ENCODE measurements at regions not wholly inside any gene's neighbourhood (a gene's known extent, or its start where the extent isn't known, plus 50 kb on each side); places are given as distances from the start of the nearest gene placed in this dataset.

DNA sequence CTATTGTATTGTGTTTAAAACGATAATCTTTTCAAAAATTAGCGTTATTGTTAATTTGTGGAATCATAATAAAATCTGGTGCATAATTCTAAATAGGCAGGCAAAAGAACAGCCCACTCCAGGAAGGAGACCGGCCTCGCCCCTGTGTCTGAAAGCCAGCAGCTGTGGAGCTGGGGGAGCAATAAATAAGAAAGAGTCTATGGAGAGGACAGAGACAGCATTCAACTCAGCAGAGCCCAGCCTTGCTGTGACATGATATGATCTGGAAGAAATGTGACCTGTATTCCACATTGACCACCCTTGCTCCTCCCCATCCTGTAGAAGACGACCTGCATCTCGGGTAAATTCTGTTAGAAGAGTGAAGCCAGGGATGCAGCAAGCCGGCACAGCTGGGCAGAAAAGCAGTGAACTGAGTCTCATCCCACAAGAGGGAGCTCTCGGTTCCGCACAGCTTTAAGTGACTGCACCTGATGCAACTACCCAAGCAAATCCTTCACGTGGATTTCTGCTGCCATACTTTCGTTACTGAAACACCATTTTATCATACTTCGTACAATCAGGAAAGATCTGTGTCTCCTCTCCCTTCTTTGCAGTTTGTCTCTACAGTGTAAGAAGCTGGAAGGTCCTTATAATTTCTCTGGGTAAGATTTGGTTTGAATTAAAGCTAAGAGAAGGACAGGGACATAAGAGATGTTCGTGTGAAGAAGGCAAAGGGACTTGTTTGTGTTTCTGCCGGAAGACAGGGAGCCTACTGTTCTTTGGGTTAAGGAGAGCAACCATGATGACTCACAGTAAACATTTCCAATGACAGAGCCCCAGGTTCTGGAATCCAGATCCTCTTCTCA is 427.1 kb downstream of the GPAM start:
- no peaks in the 10 kb centered on the region for H3K9me3 ChIP-seq (ENCODE audit: insufficient read depth, low read depth, low read length)
- H3K9ac ChIP-seq (ENCODE audit: low read depth, low read length): no peak overlapping the region
- H3K36me3 ChIP-seq (ENCODE audit: insufficient read depth, low read depth, low read length): no peaks in the 10 kb centered on the region
- no peaks in the 10 kb centered on the region for H3K4me1 ChIP-seq (ENCODE audit: insufficient read depth, low read length)
- no peak overlapping the region for H3K27ac ChIP-seq (ENCODE audit: low read length)
- peaks cover 10% of the 10 kb centered on the region for H3K27me3 ChIP-seq (ENCODE audit: insufficient read depth, low read length)
- H3K4me3 ChIP-seq (ENCODE audit: low read length): no peak overlapping the region

- Histone ChIP-seq H3K9me3 (ENCODE audit: insufficient read depth, low read depth, low read length) (no peaks in the 10 kb centered on the region), H3K9ac (ENCODE audit: low read depth, low read length) (no peak overlapping the region), H3K27me3 (ENCODE audit: insufficient read depth, low read length) (peaks cover 10% of the 10 kb centered on the region), H3K27ac (ENCODE audit: low read length) (no peak overlapping the region), H3K4me1 (ENCODE audit: insufficient read depth, low read length) (no peaks in the 10 kb centered on the region), H3K4me3 (ENCODE audit: low read length) (no peak overlapping the region), H3K36me3 (ENCODE audit: insufficient read depth, low read depth, low read length) (no peaks in the 10 kb centered on the region)
Measured at GRCh38 chr10:111758593-111758992, 425.0 kb downstream of the GPAM start.

DNA sequence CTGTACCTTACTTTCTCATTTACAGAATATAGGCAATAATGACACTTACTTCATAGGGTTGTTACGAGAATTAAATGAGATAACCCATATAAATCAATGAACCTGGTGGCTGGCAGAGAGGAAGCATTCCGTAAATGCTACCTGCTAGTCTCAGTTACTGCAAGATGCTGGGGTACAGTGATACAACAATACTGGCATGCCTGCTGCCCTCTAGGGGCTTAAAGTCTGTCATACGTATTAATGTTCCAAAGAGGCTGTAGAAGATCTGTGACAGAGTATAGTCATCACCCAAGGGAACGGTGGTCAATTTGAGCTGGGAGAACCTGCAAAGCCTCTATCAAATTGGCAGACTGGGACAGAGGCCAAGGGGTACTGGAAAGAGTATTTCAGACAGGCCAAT is 421.5 kb downstream of the GPAM start:
- no peaks in the 10 kb centered on the region for H3K36me3 ChIP-seq (ENCODE audit: insufficient read depth, low read depth, low read length)
- no peak overlapping the region for H3K9ac ChIP-seq (ENCODE audit: low read depth, low read length)
- no peak overlapping the region for H3K4me3 ChIP-seq (ENCODE audit: low read length)
- H3K4me1 ChIP-seq (ENCODE audit: insufficient read depth, low read length): peaks cover 3% of the 10 kb centered on the region; the same call in 1 of the 2 replicates
- peaks cover 6% of the 10 kb centered on the region for H3K27me3 ChIP-seq (ENCODE audit: insufficient read depth, low read length)
- no peaks in the 10 kb centered on the region for H3K9me3 ChIP-seq (ENCODE audit: insufficient read depth, low read depth, low read length)
- H3K27ac ChIP-seq (ENCODE audit: low read length): no peak overlapping the region

DNA sequence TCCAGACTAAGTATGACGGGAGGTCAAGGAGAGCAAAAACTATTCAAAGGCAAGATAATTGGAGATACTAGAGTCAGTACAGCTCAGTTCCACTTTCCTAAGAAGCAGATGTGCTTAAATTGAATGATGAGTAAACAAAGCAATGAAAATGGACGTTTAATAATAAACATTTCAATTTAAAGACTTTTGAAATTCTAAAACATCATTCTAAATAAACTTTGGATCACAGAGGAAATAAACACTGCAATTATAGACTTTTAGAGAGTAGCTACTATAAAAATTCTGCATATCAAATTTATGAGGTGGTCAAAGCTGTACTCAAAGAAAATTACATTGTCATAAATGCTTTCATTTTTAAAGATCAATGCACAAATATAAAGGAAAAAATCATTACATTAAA is 418.3 kb downstream of the GPAM start:
- no peaks in the 10 kb centered on the region for H3K27me3 ChIP-seq (ENCODE audit: insufficient read depth, low read length)
- no peak overlapping the region for H3K4me3 ChIP-seq (ENCODE audit: low read length)
- no peak overlapping the region for H3K27ac ChIP-seq (ENCODE audit: low read length)

GRCh38 chr10:111766464-111766863 is 417.1 kb downstream of the GPAM start:
- no peaks in the 10 kb centered on the region for H3K27me3 ChIP-seq (ENCODE audit: insufficient read depth, low read length)
- no peak overlapping the region for H3K4me3 ChIP-seq (ENCODE audit: low read length)
- no peaks in the 10 kb centered on the region for H3K9me3 ChIP-seq (ENCODE audit: insufficient read depth, low read depth, low read length)
- no peak overlapping the region for H3K27ac ChIP-seq (ENCODE audit: low read length)
- no peaks in the 10 kb centered on the region for H3K36me3 ChIP-seq (ENCODE audit: insufficient read depth, low read depth, low read length)
- no peak overlapping the region for H3K9ac ChIP-seq (ENCODE audit: low read depth, low read length)
- peaks cover 8% of the 10 kb centered on the region; the same call in 1 of the 2 replicates for H3K4me1 ChIP-seq (ENCODE audit: insufficient read depth, low read length)

More for the DNA sequence above, 418.3 kb downstream of the GPAM start:
- Histone ChIP-seq H3K9me3 (ENCODE audit: insufficient read depth, low read depth, low read length) (no peaks in the 10 kb centered on the region), H3K36me3 (ENCODE audit: insufficient read depth, low read depth, low read length) (no peaks in the 10 kb centered on the region), H3K9ac (ENCODE audit: low read depth, low read length) (no peak overlapping the region), H3K4me1 (ENCODE audit: insufficient read depth, low read length) (peaks cover 8% of the 10 kb centered on the region; the same call in 1 of the 2 replicates)

DNA sequence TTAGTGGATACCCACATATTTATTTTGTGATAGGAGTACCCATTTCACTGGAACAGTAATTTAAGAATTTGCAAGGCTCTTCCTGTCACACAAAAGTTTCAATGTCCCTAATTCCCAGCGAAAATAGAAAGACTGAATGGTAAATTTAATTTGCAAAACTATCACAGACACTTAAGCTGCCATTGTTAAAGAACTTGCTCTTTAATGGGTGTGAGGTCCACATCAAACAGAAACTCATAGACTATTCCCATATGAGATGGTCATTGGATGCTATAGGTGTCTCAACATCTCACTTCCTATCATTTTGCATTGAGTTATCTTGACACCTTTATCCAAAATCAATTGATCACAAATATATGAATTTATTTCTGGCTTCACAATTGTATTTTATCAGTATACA is 415.9 kb downstream of the GPAM start:
- Histone ChIP-seq H3K4me3 (ENCODE audit: low read length) (no peak overlapping the region), H3K27me3 (ENCODE audit: insufficient read depth, low read length) (no peaks in the 10 kb centered on the region), H3K27ac (ENCODE audit: low read length) (no peak overlapping the region), H3K4me1 (ENCODE audit: insufficient read depth, low read length) (peaks cover 8% of the 10 kb centered on the region; the same call in 1 of the 2 replicates), H3K36me3 (ENCODE audit: insufficient read depth, low read depth, low read length) (no peaks in the 10 kb centered on the region), H3K9ac (ENCODE audit: low read depth, low read length) (no peak overlapping the region), H3K9me3 (ENCODE audit: insufficient read depth, low read depth, low read length) (no peaks in the 10 kb centered on the region)

DNA sequence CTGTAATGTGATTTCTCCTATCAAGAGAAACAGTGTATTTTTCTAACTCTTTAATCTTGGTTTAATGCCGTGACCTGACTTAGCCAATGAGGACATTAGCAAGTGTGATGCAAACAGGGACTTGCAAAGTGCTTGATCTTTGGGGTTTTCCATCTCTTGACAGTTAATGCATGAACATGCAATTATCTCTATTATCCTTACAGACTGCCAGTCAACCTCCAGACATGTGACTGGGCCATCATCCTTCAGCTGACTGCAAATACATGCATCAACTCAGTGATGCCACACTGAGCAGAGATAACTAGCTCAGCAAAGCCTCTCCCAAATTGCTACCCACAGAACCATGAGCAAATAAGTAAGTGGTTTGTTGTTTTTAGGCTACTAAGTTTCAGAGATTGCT is 409.6 kb downstream of the GPAM start:
- Histone ChIP-seq H3K27me3 (ENCODE audit: insufficient read depth, low read length) (no peaks in the 10 kb centered on the region), H3K27ac (ENCODE audit: low read length) (no peak overlapping the region), H3K36me3 (ENCODE audit: insufficient read depth, low read depth, low read length) (no peaks in the 10 kb centered on the region), H3K4me1 (ENCODE audit: insufficient read depth, low read length) (no peaks in the 10 kb centered on the region), H3K9ac (ENCODE audit: low read depth, low read length) (no peak overlapping the region), H3K9me3 (ENCODE audit: insufficient read depth, low read depth, low read length) (no peaks in the 10 kb centered on the region), H3K4me3 (ENCODE audit: low read length) (no peak overlapping the region)

DNA sequence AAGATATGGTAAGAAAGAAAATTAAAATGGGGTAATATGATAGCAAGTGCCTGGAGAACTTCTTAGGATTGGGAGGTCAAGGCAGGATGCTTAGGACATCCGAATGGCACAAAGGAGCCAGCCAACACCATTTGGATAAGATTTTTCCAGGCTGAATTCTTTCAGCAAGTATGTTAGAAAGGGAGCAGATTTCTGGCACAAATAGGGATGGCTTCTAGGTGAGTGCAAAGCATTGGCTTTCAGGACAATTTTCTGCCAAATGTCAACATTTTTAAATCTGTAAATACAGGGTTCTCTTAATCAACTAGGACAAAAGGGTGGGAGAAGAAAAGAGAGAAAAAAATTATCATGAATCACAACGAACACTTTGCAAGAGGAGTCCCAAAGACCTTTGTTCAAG is 409.1 kb downstream of the GPAM start:
- Histone ChIP-seq H3K27me3 (ENCODE audit: insufficient read depth, low read length) (no peaks in the 10 kb centered on the region), H3K4me3 (ENCODE audit: low read length) (no peak overlapping the region), H3K9ac (ENCODE audit: low read depth, low read length) (no peak overlapping the region), H3K27ac (ENCODE audit: low read length) (no peak overlapping the region), H3K4me1 (ENCODE audit: insufficient read depth, low read length) (no peaks in the 10 kb centered on the region), H3K36me3 (ENCODE audit: insufficient read depth, low read depth, low read length) (no peaks in the 10 kb centered on the region), H3K9me3 (ENCODE audit: insufficient read depth, low read depth, low read length) (no peaks in the 10 kb centered on the region)

DNA sequence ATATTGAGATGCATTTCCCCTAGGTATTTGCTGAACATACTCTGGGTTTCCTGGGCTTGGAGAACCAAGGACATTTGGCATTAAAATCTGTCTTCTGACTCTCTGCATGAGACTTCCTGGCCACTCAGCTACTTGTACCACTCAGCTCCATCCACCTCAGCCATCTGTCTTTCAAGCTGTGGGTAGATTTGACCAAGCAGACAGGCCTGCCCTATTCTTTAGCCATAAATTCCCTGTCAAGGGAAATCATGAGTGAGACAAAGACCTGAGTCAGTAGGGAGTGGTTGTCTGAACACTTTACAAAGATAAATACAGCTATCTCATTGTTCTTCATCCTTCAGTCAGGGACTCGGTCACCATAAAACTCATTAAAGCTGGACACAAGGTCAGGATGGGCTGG is 399.1 kb downstream of the GPAM start:
- Histone ChIP-seq H3K9ac (ENCODE audit: low read depth, low read length) (no peak overlapping the region), H3K36me3 (ENCODE audit: insufficient read depth, low read depth, low read length) (no peaks in the 10 kb centered on the region), H3K4me3 (ENCODE audit: low read length) (no peak overlapping the region), H3K9me3 (ENCODE audit: insufficient read depth, low read depth, low read length) (no peaks in the 10 kb centered on the region), H3K27ac (ENCODE audit: low read length) (no peak overlapping the region), H3K4me1 (ENCODE audit: insufficient read depth, low read length) (peaks cover 6% of the 10 kb centered on the region; the same call in 1 of the 2 replicates), H3K27me3 (ENCODE audit: insufficient read depth, low read length) (no peaks in the 10 kb centered on the region)

GRCh38 chr10:111784946-111785465 is 398.6 kb downstream of the GPAM start:
- no peaks in the 10 kb centered on the region for H3K9me3 ChIP-seq (ENCODE audit: insufficient read depth, low read depth, low read length)
- H3K36me3 ChIP-seq (ENCODE audit: insufficient read depth, low read depth, low read length): no peaks in the 10 kb centered on the region
- H3K27me3 ChIP-seq (ENCODE audit: insufficient read depth, low read length): no peaks in the 10 kb centered on the region
- H3K4me1 ChIP-seq (ENCODE audit: insufficient read depth, low read length): peaks cover 6% of the 10 kb centered on the region; the same call in 1 of the 2 replicates
- H3K9ac ChIP-seq (ENCODE audit: low read depth, low read length): no peak overlapping the region
- no peak overlapping the region for H3K4me3 ChIP-seq (ENCODE audit: low read length)
- H3K27ac ChIP-seq (ENCODE audit: low read length): no peak overlapping the region

GRCh38 chr10:111785921-111786320 is 397.6 kb downstream of the GPAM start:
- Histone ChIP-seq H3K9ac (ENCODE audit: low read depth, low read length) (no peak overlapping the region), H3K4me1 (ENCODE audit: insufficient read depth, low read length) (peaks cover 6% of the 10 kb centered on the region; the same call in 1 of the 2 replicates), H3K36me3 (ENCODE audit: insufficient read depth, low read depth, low read length) (no peaks in the 10 kb centered on the region), H3K27ac (ENCODE audit: low read length) (no peak overlapping the region), H3K27me3 (ENCODE audit: insufficient read depth, low read length) (no peaks in the 10 kb centered on the region), H3K9me3 (ENCODE audit: insufficient read depth, low read depth, low read length) (no peaks in the 10 kb centered on the region), H3K4me3 (ENCODE audit: low read length) (no peak overlapping the region)

DNA sequence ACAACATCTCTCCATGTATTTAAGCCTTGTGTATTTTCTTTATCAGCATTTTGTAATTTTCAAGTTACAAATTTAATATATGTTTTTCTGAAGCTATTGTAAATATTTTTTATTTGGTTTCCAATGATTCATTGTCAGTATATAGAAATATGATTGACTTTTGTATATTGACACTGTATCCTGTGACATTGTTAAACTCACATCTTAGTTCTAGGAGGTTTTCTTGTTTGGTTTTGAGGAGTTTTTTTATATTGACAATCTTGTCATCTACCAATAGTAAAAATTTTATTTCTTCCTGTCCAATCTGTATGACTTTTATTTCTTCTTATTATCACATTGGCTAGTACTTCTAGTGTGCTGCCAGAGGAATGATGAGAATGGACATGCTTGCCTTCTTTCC is 393.7 kb downstream of the GPAM start:
- Histone ChIP-seq H3K9me3 (ENCODE audit: insufficient read depth, low read depth, low read length) (no peaks in the 10 kb centered on the region), H3K4me1 (ENCODE audit: insufficient read depth, low read length) (peaks cover 6% of the 10 kb centered on the region; the same call in 1 of the 2 replicates), H3K27me3 (ENCODE audit: insufficient read depth, low read length) (no peaks in the 10 kb centered on the region), H3K36me3 (ENCODE audit: insufficient read depth, low read depth, low read length) (no peaks in the 10 kb centered on the region), H3K4me3 (ENCODE audit: low read length) (no peak overlapping the region), H3K27ac (ENCODE audit: low read length) (no peak overlapping the region), H3K9ac (ENCODE audit: low read depth, low read length) (no peak overlapping the region)

Data from iPS-20b (cell line).